Fibroblast of lung (primary cell): ENCODE measurements at regions not wholly inside any gene's neighbourhood (a gene's known extent, or its start where the extent isn't known, plus 50 kb on each side); places are given as distances from the start of the nearest gene placed in this dataset.

Experiments
- DNase-seq, 2 donors: peaks; one replicate each; pipeline versions ENCODE4 v3.0.0 to v3.0.0-alpha.2; 2010; ENCODE audit warnings: low read depth in 2 of 2
- H2AFZ ChIP-seq: 2 replicates; pipeline ENCODE4 v1.5.1; 2012; ENCODE audit warnings: low read length, control low read depth, inconsistent platforms
- H3K27ac ChIP-seq: 2 replicates; pipeline ENCODE4 v1.5.1; 2011; ENCODE audit warnings: low read length, control low read depth; ENCODE audit not compliant: insufficient read depth
- H3K27me3 ChIP-seq: 2 replicates; pipeline ENCODE4 v1.5.1; 2011; ENCODE audit warnings: mild to moderate bottlenecking, low read length; ENCODE audit not compliant: control insufficient read depth, insufficient read depth
- H3K36me3 ChIP-seq: 2 replicates; pipeline ENCODE4 v1.5.1; 2011; ENCODE audit warnings: low read length; ENCODE audit not compliant: control insufficient read depth, insufficient read depth
- H3K4me1 ChIP-seq: 2 replicates; pipeline ENCODE4 v1.5.1; 2011; ENCODE audit warnings: low read length; ENCODE audit not compliant: control insufficient read depth, insufficient read depth; ENCODE audit errors: extremely low read depth
- H3K4me2 ChIP-seq: 2 replicates; pipeline ENCODE4 v1.5.1; 2011; ENCODE audit warnings: low read length, control low read depth; ENCODE audit not compliant: insufficient read depth; ENCODE audit errors: extremely low read depth
- H3K4me3 ChIP-seq, 4 experiments: fragments of 200-600 bp in 1 of 4; sonication (generic) in 1 of 4; replicated peaks in 1 of 4; 2 replicates each; pipeline ENCODE4 v1.5.1; 2011 to 2016; ENCODE audit warnings: low read length in 4 of 4, low read depth in 3 of 4, mild to moderate bottlenecking in 3 of 4, control low read depth in 2 of 4, inconsistent platforms in 1 of 4, mixed read lengths in 1 of 4; ENCODE audit not compliant: insufficient read depth in 1 of 4; ENCODE audit errors: control extremely low read depth in 1 of 4
- H3K79me2 ChIP-seq: 2 replicates; pipeline ENCODE4 v1.5.1; 2012; ENCODE audit warnings: mild to moderate bottlenecking, low read length, inconsistent platforms; ENCODE audit not compliant: control insufficient read depth, insufficient read depth
- H3K9ac ChIP-seq: 2 replicates; pipeline ENCODE4 v1.5.1; 2011; ENCODE audit warnings: mild to moderate bottlenecking, low read length, control low read depth; ENCODE audit not compliant: insufficient read depth
- H3K9me3 ChIP-seq: 2 replicates; pipeline ENCODE4 v1.5.1; 2012; ENCODE audit warnings: low read depth, low read length; ENCODE audit not compliant: control insufficient read depth, insufficient read depth
- H4K20me1 ChIP-seq: 2 replicates; pipeline ENCODE4 v1.5.1; 2011; ENCODE audit warnings: low read length; ENCODE audit not compliant: control insufficient read depth, insufficient read depth; ENCODE audit errors: extremely low read depth
- CTCF ChIP-seq, 2 donors: IDR thresholded peaks in 1 of 2; conservative IDR thresholded peaks in 1 of 2; 1 replicate in 1 of 2; 2 replicates in 1 of 2; pipeline ENCODE4 v1.5.1; 2011 to 2012; ENCODE audit warnings: low read length in 2 of 2, control low read depth in 1 of 2, inconsistent platforms in 1 of 2, low read depth in 1 of 2, mild to moderate bottlenecking in 1 of 2
- EZH2 ChIP-seq: IDR thresholded peaks from 2 replicates; pipeline ENCODE4 v1.5.1; 2012; ENCODE audit warnings: low read length, control low read depth, mild to moderate bottlenecking; ENCODE audit errors: missing control alignments

DNA sequence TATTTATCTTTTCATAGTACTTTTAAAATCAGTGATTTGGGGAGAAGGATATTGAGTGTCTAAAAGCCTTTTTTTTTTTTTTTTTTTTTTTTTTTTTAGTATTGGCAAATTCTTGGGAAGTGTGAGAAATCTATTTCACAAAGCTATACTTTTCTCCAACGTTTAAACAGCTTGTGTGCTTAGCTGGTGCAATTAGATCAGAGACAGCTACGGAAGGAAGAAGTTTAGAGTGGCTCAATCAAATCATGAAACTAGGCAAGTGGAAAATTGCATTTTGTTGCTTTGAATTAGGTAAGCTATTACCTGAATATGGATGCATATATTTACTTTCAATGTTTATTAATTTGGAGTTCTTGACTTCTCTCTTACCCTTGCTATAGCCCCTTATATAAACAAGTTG lies 1001.9 kb downstream of the PDHA2 start:
- H3K9ac ChIP-seq, result no peak overlapping the region

GRCh38 chr4:96844858-96845490 lies 1005.1 kb downstream of the PDHA2 start:
- Histone ChIP-seq H3K4me2 (no peak overlapping the region), H3K4me3 (no peak overlapping the region), H2AFZ (no peak overlapping the region), H4K20me1 (no peaks in the 10 kb centered on the region), H3K9me3 (no peaks in the 10 kb centered on the region), H3K79me2 (no peaks in the 10 kb centered on the region), H3K4me1 (no peaks in the 10 kb centered on the region), H3K27me3 (no peaks in the 10 kb centered on the region), H3K27ac (no peak overlapping the region), H3K36me3 (no peaks in the 10 kb centered on the region), H3K9ac (no peak overlapping the region)
- no peak for DNase-seq
- TF ChIP-seq CTCF (conservative IDR thresholded peaks at IDR 0.05 in 1 of 2, IDR thresholded peaks at IDR 0.05 in 1 of 2; ENCODE audit: low read depth in 1 of 2, low read length in 2 of 2) (no peak), EZH2 (no peak)

More for the DNA sequence above, 1001.9 kb downstream of the PDHA2 start:
- Histone ChIP-seq H2AFZ (no peak overlapping the region), H3K4me1 (no peaks in the 10 kb centered on the region), H3K4me3 (no peak overlapping the region), H3K36me3 (no peaks in the 10 kb centered on the region), H3K9me3 (no peaks in the 10 kb centered on the region), H3K79me2 (no peaks in the 10 kb centered on the region), H3K27me3 (no peaks in the 10 kb centered on the region), H4K20me1 (no peaks in the 10 kb centered on the region), H3K4me2 (no peak overlapping the region), H3K27ac (no peak overlapping the region)
- DNase-seq, result no peak
- no peak for TF ChIP-seq CTCF (conservative IDR thresholded peaks at IDR 0.05 in 1 of 2, IDR thresholded peaks at IDR 0.05 in 1 of 2; ENCODE audit: low read depth in 1 of 2, low read length in 2 of 2)
- no peak for TF ChIP-seq EZH2

DNA sequence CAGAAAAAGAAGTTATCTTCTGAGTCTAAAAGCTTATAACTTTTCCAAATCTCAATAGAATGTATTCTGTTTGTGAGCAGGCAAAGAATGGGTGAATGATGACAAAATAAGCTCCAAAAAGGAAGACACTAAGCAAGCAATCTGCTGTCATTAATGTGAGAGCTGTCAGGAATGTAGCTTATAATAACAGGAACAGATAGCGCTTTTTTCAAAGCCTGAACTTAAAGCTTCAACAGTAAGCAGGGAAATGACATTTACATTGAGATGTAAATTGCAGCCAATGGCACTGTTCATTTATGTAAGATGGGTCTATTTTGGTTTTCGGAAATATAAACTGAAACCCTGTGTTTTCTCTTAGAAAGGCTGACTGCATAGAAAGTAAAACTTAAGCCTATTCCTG lies 1005.9 kb downstream of the PDHA2 start:
- no peaks in the 10 kb centered on the region for H3K79me2 ChIP-seq
- no peak overlapping the region for H3K4me2 ChIP-seq
- no peaks in the 10 kb centered on the region for H3K36me3 ChIP-seq
- H2AFZ ChIP-seq, result no peak overlapping the region
- H3K27me3 ChIP-seq, result no peaks in the 10 kb centered on the region
- DNase-seq, result no peak
- no peaks in the 10 kb centered on the region for H4K20me1 ChIP-seq
- no peaks in the 10 kb centered on the region for H3K9me3 ChIP-seq
- no peak overlapping the region for H3K4me3 ChIP-seq
- no peak overlapping the region for H3K9ac ChIP-seq
- H3K27ac ChIP-seq, result no peak overlapping the region
- TF ChIP-seq CTCF (conservative IDR thresholded peaks at IDR 0.05 in 1 of 2, IDR thresholded peaks at IDR 0.05 in 1 of 2; ENCODE audit: low read depth in 1 of 2, low read length in 2 of 2) (no peak), EZH2 (no peak)
- H3K4me1 ChIP-seq, result no peaks in the 10 kb centered on the region
